ENCODE measurements at regions not wholly inside any gene's neighbourhood (a gene's known extent, or its start where the extent isn't known, plus 50 kb on each side); places are given as distances from the start of the nearest gene placed in this dataset.

- no peak for DNase-seq
Observed at GRCh38 chr9:17894501-17895160, 315.8 kb downstream of the SH3GL2 start.

- no peak for DNase-seq
Observed at GRCh38 chr9:17900606-17901005, 321.7 kb downstream of the SH3GL2 start.

GRCh38 chr9:17905366-17905765, 326.5 kb downstream of the SH3GL2 start:
- DNase-seq = no peak

GRCh38 chr9:17905781-17906175, 326.9 kb downstream of the SH3GL2 start:
- no peak for DNase-seq

- DNase-seq = no peak
Observed at GRCh38 chr9:17906176-17906840, 327.4 kb downstream of the SH3GL2 start.

- no peak for DNase-seq
Observed at GRCh38 chr9:17906841-17907778, 328.2 kb downstream of the SH3GL2 start.

- DNase-seq = no peak
Observed at GRCh38 chr9:17907779-17908508, 329.1 kb downstream of the SH3GL2 start.

- DNase-seq = no peak
Observed at GRCh38 chr9:17926246-17926645, 347.4 kb downstream of the SH3GL2 start.

- no peak for DNase-seq
Observed at GRCh38 chr9:17927616-17928015, 348.8 kb downstream of the SH3GL2 start.

- no peak for DNase-seq
Observed at GRCh38 chr9:17928228-17928627, 349.4 kb downstream of the SH3GL2 start.

- DNase-seq = no peak
Observed at GRCh38 chr9:17928768-17929167, 349.9 kb downstream of the SH3GL2 start.

- no peak for DNase-seq
Observed at GRCh38 chr9:17929506-17929905, 350.6 kb downstream of the SH3GL2 start.

- DNase-seq = no peak
Observed at GRCh38 chr9:17930071-17930470, 351.2 kb downstream of the SH3GL2 start.

- no peak for DNase-seq
Observed at GRCh38 chr9:17936365-17936764, 357.5 kb downstream of the SH3GL2 start.

- no peak for DNase-seq
Observed at GRCh38 chr9:17938035-17938655, 359.3 kb downstream of the SH3GL2 start.

- no peak for DNase-seq
Observed at GRCh38 chr9:17942498-17942897, 363.6 kb downstream of the SH3GL2 start.

- no peak for DNase-seq
Observed at GRCh38 chr9:17955409-17955808, 376.5 kb downstream of the SH3GL2 start.

GRCh38 chr9:17958363-17958762, 379.5 kb downstream of the SH3GL2 start:
- DNase-seq = no peak

GRCh38 chr9:17962747-17963146, 383.9 kb downstream of the SH3GL2 start:
- DNase-seq = no peak

GRCh38 chr9:17963498-17963897, 384.6 kb downstream of the SH3GL2 start:
- DNase-seq = no peak

- no peak for DNase-seq
Observed at GRCh38 chr9:17967731-17968130, 388.9 kb downstream of the SH3GL2 start.

GRCh38 chr9:17969232-17969631, 390.4 kb downstream of the SH3GL2 start:
- DNase-seq = no peak

- no peak for DNase-seq
Observed at GRCh38 chr9:17970277-17970676, 391.4 kb downstream of the SH3GL2 start.

Data from CD4-positive, alpha-beta T cell treated with Interleukin-4 for 4 hours (primary cell).